ENCODE measurements at regions not wholly inside any gene's neighbourhood (a gene's known extent, or its start where the extent isn't known, plus 50 kb on each side); places are given as distances from the start of the nearest gene placed in this dataset.

DNA sequence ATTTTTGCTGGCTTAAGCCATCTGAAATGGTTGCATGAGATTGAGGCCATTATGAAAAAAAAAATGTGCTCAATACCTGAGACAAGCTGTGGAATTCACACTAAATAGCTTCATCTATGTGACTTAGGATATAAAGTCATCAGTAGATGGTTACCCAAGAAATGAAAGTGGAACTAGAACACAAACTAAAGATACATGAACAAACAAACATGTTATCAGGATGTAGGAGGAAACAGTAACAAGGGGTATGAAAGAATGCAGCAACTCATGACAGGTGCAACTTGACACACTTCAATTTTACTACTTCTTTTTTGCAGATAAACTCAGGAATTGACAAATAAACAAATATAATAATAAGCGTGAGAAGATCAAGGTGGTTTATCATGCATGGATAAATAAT lies 155.0 kb downstream of the WT1 start:
- TF ChIP-seq, protein P1, sequence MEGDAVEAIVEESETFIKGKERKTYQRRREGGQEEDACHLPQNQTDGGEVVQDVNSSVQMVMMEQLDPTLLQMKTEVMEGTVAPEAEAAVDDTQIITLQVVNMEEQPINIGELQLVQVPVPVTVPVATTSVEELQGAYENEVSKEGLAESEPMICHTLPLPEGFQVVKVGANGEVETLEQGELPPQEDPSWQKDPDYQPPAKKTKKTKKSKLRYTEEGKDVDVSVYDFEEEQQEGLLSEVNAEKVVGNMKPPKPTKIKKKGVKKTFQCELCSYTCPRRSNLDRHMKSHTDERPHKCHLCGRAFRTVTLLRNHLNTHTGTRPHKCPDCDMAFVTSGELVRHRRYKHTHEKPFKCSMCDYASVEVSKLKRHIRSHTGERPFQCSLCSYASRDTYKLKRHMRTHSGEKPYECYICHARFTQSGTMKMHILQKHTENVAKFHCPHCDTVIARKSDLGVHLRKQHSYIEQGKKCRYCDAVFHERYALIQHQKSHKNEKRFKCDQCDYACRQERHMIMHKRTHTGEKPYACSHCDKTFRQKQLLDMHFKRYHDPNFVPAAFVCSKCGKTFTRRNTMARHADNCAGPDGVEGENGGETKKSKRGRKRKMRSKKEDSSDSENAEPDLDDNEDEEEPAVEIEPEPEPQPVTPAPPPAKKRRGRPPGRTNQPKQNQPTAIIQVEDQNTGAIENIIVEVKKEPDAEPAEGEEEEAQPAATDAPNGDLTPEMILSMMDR (conservative IDR thresholded peaks at IDR 0.05; ENCODE audit: low read depth, low read length), result no peak
- no peak for DNase-seq (ENCODE audit: low read depth)
- no peak overlapping the region for H3K4me3 ChIP-seq (ENCODE audit: low read depth, low read length)

DNA sequence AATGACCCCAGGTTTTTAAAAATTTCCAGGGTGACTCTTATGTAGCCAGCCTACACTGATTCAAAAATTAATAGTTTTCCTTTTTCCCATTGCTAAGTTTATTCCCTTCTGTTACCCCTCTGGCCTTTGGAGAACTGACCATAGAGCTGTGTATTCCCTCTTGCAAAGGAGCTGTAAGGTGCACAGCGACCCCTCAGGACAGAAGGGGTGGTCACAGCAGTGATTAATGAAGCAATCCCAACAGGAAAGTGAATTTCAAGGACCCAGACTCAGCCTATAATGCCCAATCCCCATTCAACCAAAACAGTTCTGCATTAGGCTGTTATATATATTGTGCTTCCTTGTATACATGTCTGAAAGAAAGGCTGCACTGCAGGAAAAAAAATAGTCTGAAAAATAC lies 147.1 kb downstream of the WT1 start:
- H3K4me3 ChIP-seq (ENCODE audit: low read depth, low read length), result no peak overlapping the region
- TF ChIP-seq, protein P1 (conservative IDR thresholded peaks at IDR 0.05; ENCODE audit: low read depth, low read length), result peak; percentile 36
- no peak for DNase-seq (ENCODE audit: low read depth)

DNA sequence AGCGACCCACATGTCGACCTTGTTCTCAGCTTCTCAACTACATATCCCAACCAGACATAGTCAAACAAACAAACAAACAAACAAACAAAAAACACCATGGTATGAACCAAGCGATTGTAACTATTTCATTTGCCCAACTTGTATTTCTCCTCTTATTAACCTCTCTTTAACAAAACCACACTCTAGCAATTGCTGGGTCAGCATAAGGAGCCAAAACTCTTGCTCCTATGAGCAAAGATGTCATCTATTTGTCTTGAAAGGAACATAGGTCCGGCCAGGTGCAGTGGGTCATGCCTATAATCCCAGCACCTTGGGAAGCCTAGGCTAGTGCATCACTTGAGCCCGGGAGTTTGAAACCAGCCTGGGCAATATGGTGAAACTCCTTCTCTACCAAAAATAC lies 145.6 kb downstream of the WT1 start:
- TF ChIP-seq, protein P1 (conservative IDR thresholded peaks at IDR 0.05; ENCODE audit: low read depth, low read length), result no peak
- DNase-seq (ENCODE audit: low read depth), result no peak
- H3K4me3 ChIP-seq (ENCODE audit: low read depth, low read length), result no peak overlapping the region

DNA sequence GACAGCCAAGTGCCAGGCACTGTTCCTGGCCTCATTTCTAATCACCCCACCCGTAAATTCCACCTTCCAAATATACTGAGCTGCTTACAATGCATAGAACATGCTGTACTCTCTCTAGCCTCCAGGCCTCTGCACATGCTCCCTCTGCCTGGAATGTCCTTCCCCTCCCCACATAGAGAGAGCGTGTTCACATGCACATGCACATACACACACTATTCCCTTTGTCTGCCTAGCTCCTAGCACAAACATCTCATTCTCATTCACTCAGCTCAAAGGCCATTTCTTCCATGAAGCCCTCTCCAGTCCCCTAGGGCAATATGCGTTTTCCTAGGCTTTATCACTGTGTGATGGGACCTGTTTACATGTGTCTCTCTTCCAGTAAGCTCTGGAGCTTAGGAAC lies 144.6 kb downstream of the WT1 start:
- H3K4me3 ChIP-seq (ENCODE audit: low read depth, low read length), result no peak overlapping the region
- DNase-seq (ENCODE audit: low read depth), result no peak
- TF ChIP-seq, protein P1 (conservative IDR thresholded peaks at IDR 0.05; ENCODE audit: low read depth, low read length), result no peak

DNA sequence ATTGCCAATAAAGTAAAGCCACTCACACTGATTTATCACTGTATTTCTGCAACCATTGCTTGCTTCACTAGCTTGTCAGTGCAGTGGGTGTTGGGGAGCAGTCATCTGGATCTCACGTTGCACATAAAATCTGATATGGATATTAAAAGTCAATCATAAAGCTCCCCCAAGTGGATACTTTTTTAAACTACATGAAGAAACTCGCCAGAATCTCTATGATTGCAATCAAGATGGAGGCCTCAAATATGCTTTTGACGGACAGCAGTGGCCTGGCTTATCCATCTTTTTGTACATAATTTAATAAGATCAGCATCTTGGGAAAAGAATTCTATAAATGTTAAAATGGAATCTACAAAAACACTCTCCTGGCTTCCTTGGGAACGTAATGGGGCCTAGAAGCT lies 137.7 kb downstream of the WT1 start:
- TF ChIP-seq, protein P1 (conservative IDR thresholded peaks at IDR 0.05; ENCODE audit: low read depth, low read length), result peak; percentile 46
- DNase-seq (ENCODE audit: low read depth), result peak; percentile 82

DNA sequence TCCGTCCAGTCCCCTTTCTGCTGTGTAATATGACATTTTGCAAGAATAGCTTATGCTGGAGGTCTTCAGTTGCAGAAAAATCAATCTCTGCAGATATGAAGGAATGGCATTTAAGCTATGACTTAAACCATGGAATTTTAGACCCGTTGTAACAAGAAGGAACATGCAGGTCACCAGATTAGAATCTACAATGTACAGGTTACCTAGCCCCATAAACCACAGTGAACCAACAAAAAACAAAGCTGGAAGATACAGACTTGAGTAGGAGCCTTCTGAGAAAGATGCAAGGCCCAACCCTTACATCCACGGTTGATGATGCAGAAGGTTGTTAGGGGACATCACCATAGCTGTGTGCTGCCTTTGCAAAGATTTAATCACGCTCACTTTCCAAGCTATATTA lies 132.5 kb downstream of the WT1 start:
- DNase-seq (ENCODE audit: low read depth), result no peak
- TF ChIP-seq, protein P1 (conservative IDR thresholded peaks at IDR 0.05; ENCODE audit: low read depth, low read length), result no peak
- no peak overlapping the region for H3K4me3 ChIP-seq (ENCODE audit: low read depth, low read length)

More for the DNA sequence above, 137.7 kb downstream of the WT1 start:
- no peak overlapping the region for H3K4me3 ChIP-seq (ENCODE audit: low read depth, low read length)

DNA sequence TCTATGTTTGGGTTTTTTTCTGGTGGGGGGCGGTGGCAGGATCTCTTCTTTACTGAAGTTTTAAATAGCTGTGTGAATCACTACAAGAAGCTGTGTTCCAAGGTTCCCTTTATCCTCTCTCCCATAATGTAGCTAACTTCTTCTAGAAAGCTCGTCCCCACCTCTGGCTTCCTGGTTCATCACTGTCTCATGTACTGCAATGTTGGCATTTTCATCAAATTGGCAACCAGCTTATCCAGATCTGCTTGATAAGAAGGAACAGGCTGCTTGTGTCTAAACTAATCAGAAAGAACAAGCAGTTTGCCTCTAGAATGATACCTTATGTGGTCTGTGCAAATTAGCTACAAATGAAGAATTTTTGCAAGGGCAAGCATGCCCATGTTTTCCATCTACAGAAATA lies 130.8 kb downstream of the WT1 start:
- no peak overlapping the region for H3K4me3 ChIP-seq (ENCODE audit: low read depth, low read length)
- DNase-seq (ENCODE audit: low read depth), result no peak
- TF ChIP-seq, protein P1 (conservative IDR thresholded peaks at IDR 0.05; ENCODE audit: low read depth, low read length), result no peak

Measured in choroid plexus epithelial cell (primary cell).